ENCODE measurements at regions not wholly inside any gene's neighbourhood (a gene's known extent, or its start where the extent isn't known, plus 50 kb on each side); places are given as distances from the start of the nearest gene placed in this dataset.

DNA sequence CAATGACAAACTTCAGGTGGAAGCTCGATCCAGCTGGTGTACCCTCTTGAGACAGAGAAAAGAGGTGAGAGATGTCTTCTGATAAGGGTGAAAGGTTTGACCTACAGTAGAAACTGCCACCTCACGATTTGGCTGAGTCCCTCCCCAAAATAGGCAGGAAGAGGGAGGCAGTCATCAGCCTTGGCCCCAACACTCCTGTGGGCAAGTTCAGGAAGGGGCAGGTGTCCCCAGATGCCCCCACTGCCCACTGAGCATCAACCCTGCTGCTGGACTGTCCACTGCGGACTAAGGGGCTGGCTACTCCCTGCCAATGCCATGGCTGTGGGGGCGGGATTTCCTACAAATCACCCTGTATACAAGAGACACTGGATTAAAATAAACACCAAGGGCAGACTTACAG, 441.4 kb downstream of the BUD13 start:
- H3K4me3 Mint-ChIP-seq = no peak overlapping the region
- no peak overlapping the region for H3K27ac Mint-ChIP-seq
- no peaks in the 10 kb centered on the region for H3K9me3 Mint-ChIP-seq
- TF ChIP-seq, protein P1, sequence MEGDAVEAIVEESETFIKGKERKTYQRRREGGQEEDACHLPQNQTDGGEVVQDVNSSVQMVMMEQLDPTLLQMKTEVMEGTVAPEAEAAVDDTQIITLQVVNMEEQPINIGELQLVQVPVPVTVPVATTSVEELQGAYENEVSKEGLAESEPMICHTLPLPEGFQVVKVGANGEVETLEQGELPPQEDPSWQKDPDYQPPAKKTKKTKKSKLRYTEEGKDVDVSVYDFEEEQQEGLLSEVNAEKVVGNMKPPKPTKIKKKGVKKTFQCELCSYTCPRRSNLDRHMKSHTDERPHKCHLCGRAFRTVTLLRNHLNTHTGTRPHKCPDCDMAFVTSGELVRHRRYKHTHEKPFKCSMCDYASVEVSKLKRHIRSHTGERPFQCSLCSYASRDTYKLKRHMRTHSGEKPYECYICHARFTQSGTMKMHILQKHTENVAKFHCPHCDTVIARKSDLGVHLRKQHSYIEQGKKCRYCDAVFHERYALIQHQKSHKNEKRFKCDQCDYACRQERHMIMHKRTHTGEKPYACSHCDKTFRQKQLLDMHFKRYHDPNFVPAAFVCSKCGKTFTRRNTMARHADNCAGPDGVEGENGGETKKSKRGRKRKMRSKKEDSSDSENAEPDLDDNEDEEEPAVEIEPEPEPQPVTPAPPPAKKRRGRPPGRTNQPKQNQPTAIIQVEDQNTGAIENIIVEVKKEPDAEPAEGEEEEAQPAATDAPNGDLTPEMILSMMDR (IDR thresholded peaks at IDR 0.05; ENCODE audit: unreplicated experiment in 3 of 3) = no peak
- H3K27me3 Mint-ChIP-seq (ENCODE audit: low read depth) = peaks cover 20% of the 10 kb centered on the region
- no peaks in the 10 kb centered on the region for H3K36me3 Mint-ChIP-seq (ENCODE audit: low read depth)
- no peaks in the 10 kb centered on the region for H3K4me1 Mint-ChIP-seq

DNA sequence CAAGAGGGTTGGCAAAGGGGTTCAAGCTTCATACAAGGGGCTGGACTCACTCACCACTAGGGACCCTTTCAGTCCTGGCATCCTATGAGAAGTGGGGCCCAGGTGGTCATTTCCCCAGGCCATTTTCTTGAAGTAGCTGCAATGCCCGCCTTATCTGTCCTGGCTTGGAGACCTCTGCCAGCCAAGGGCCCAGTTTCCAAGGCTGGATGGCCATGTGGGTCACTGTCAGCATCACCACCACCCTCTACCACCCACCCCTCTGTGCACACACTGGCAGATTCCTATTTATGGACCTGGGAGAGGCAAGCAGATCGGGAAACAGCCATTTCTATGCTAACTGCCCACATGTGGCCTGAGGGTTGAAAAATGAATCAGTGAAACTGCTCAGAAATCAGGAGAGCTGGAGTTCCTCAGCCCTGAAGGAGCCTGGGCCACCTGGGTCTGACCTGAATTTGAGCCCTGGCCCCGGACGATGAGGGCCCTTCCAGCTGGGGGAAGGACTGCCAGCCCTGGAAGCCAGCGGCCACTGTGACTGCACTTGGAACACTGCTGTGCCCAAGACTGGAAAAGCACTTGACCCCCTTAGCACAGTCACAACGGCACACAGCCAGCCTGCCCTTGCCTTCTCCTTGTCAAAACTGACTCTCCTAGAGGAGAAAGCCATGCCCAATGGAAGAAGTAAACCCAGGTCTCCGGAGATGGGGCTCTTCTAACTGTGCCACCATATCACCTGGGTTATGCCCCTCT, 442.2 kb downstream of the BUD13 start:
- TF ChIP-seq, protein P1 (IDR thresholded peaks at IDR 0.05; ENCODE audit: unreplicated experiment in 3 of 3) = no peak
- Mint-ChIP-seq H3K9me3 (no peaks in the 10 kb centered on the region), H3K4me3 (no peak overlapping the region), H3K36me3 (ENCODE audit: low read depth) (no peaks in the 10 kb centered on the region), H3K27me3 (ENCODE audit: low read depth) (peaks cover 13% of the 10 kb centered on the region), H3K27ac (no peak overlapping the region), H3K4me1 (no peaks in the 10 kb centered on the region)

DNA sequence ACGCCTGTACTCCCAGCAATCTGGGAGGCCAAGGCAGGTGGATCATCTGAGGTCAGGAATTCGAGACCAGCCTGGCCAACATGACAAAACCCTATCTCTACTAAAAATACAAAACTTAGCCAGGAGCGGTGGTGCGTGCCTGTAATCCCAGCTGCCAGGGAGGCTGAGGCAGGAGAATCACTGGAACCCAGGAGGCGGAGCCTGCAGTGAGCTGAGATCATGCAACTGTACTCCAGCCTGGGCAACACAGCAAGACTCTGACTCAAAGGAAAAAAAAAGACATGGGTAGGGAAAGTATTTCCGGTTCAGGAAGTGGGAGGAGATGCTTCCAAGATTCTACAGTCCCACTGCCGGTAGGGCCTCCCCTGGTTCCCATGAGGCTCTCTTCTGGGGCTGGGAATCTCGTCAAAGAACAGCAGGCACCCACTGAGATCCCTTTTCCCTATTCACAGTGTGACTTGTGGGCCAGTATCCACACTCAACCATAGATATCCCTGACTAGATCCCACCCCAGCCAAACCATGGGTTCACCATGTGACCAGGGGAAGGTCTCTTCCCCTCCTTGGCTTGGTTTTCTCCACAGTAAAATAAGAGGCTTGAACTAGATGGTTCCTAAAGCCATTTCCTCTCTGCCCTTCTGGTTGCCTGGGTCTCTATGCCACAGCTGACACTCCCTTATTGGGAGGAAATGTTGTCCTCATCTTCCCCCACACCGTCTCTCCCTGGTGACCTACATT, 443.3 kb downstream of the BUD13 start:
- Mint-ChIP-seq H3K36me3 (ENCODE audit: low read depth) (no peaks in the 10 kb centered on the region), H3K9me3 (no peaks in the 10 kb centered on the region), H3K27me3 (ENCODE audit: low read depth) (peaks cover 9% of the 10 kb centered on the region), H3K4me3 (no peak overlapping the region), H3K27ac (no peak overlapping the region), H3K4me1 (no peaks in the 10 kb centered on the region)
- TF ChIP-seq, protein P1 (IDR thresholded peaks at IDR 0.05; ENCODE audit: unreplicated experiment in 3 of 3) = no peak

DNA sequence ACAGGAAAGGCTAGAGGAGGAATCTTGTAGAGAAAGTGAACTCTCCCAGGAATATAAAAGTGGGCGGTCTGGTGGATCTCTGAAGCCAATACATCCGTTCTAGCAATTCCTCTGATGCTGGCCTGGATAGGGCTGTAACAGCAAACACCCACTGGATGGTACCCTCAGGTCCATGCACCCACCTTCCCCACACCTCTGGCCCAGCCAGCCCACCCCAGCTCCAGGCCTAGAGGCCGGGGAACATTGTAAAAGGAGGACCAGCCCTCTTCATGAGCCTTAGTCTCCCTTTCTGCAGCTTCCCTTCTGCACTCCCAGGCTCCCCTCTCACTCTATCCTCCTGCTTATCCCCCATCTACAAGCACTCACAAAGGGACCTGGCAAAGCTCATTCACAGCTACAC, 443.9 kb downstream of the BUD13 start:
- TF ChIP-seq, protein P1 (IDR thresholded peaks at IDR 0.05; ENCODE audit: unreplicated experiment in 3 of 3) = no peak
- peaks cover 9% of the 10 kb centered on the region for H3K27me3 Mint-ChIP-seq (ENCODE audit: low read depth)

DNA sequence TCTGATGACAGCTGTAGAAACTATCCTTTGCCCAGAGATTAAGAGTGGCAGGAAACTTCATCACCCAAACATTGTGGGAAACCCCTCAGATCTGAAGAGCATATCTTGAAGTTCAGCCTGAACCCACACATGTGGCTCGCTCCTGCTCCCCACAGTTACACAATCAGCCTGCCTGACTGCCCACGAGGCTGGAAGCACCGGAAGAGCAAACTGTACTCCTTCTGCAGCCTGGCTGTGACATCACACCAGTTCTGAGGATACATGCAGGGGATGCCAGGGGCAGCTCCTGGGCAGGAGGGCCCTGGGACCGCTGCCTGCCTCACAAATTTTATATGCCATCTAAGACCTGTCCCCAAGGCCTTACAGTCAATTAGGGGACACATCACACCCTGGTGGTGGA, 444.4 kb downstream of the BUD13 start:
- no peak overlapping the region for H3K4me3 Mint-ChIP-seq
- H3K4me1 Mint-ChIP-seq = no peaks in the 10 kb centered on the region
- TF ChIP-seq, protein P1 (IDR thresholded peaks at IDR 0.05; ENCODE audit: unreplicated experiment in 3 of 3) = no peak
- H3K36me3 Mint-ChIP-seq (ENCODE audit: low read depth) = no peaks in the 10 kb centered on the region
- no peaks in the 10 kb centered on the region for H3K9me3 Mint-ChIP-seq
- H3K27ac Mint-ChIP-seq = no peak overlapping the region
- H3K27me3 Mint-ChIP-seq (ENCODE audit: low read depth) = peaks cover 9% of the 10 kb centered on the region

More for the DNA sequence above, 443.9 kb downstream of the BUD13 start:
- H3K4me3 Mint-ChIP-seq = no peak overlapping the region
- H3K36me3 Mint-ChIP-seq (ENCODE audit: low read depth) = no peaks in the 10 kb centered on the region
- no peak overlapping the region for H3K27ac Mint-ChIP-seq
- no peaks in the 10 kb centered on the region for H3K9me3 Mint-ChIP-seq
- no peaks in the 10 kb centered on the region for H3K4me1 Mint-ChIP-seq
